ENCODE measurements at regions not wholly inside any gene's neighbourhood (a gene's known extent, or its start where the extent isn't known, plus 50 kb on each side); places are given as distances from the start of the nearest gene placed in this dataset.

GRCh38 chr13:84705982-84706710, 823.9 kb upstream of the SLITRK1 start:
- no peak for ATAC-seq (ENCODE audit: low read depth)
- no peaks in the 10 kb centered on the region for H3K27me3 ChIP-seq (ENCODE audit: control insufficient read depth, insufficient read depth, low read length)
- no peak overlapping the region for H2AK9ac ChIP-seq (replicated peaks; ENCODE audit: low read depth, low read length, poor library complexity)
- H2BK120ac ChIP-seq (ENCODE audit: low read depth, low read length), result no peak overlapping the region
- no peak overlapping the region for H3K27ac ChIP-seq (ENCODE audit: insufficient read depth, low read length)
- H3K14ac ChIP-seq (replicated peaks; ENCODE audit: low read depth, low read length), result no peak overlapping the region
- intact Hi-C loops (cut with micrococcal nuclease), result no loop called here
- WGBS, 2 experiments (ENCODE audit: extremely low coverage in 2 of 2, insufficient read length in 1 of 2), result no CpG with 5 or more reads among the region's 2 CpGs
- no peak for TF ChIP-seq ELK1 (IDR thresholded peaks at IDR 0.05; ENCODE audit: borderline replicate concordance, low read depth, low read length)
- TF ChIP-seq RAD21 (IDR thresholded peaks at IDR 0.05; ENCODE audit: low read length), result no peak
- no peak for TF ChIP-seq MAFK (IDR thresholded peaks at IDR 0.05; ENCODE audit: low read depth, low read length)
- no peak for TF ChIP-seq BHLHE40 (IDR thresholded peaks at IDR 0.05; ENCODE audit: low read depth, low read length)
- TF ChIP-seq SMC3 (IDR thresholded peaks at IDR 0.05; ENCODE audit: low read depth, low read length), result no peak
- TF ChIP-seq, protein P1, sequence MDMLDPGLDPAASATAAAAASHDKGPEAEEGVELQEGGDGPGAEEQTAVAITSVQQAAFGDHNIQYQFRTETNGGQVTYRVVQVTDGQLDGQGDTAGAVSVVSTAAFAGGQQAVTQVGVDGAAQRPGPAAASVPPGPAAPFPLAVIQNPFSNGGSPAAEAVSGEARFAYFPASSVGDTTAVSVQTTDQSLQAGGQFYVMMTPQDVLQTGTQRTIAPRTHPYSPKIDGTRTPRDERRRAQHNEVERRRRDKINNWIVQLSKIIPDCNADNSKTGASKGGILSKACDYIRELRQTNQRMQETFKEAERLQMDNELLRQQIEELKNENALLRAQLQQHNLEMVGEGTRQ (IDR thresholded peaks at IDR 0.05; ENCODE audit: low read depth, low read length), result no peak
- no peak for TF ChIP-seq RCOR1 (IDR thresholded peaks at IDR 0.05; ENCODE audit: insufficient replicate concordance, low read length)
- TF ChIP-seq FOS (IDR thresholded peaks at IDR 0.05; ENCODE audit: low read depth, low read length), result no peak
- TF ChIP-seq NFE2L2 (IDR thresholded peaks at IDR 0.05; ENCODE audit: low read depth, low read length), result no peak
- TF ChIP-seq, protein P2, sequence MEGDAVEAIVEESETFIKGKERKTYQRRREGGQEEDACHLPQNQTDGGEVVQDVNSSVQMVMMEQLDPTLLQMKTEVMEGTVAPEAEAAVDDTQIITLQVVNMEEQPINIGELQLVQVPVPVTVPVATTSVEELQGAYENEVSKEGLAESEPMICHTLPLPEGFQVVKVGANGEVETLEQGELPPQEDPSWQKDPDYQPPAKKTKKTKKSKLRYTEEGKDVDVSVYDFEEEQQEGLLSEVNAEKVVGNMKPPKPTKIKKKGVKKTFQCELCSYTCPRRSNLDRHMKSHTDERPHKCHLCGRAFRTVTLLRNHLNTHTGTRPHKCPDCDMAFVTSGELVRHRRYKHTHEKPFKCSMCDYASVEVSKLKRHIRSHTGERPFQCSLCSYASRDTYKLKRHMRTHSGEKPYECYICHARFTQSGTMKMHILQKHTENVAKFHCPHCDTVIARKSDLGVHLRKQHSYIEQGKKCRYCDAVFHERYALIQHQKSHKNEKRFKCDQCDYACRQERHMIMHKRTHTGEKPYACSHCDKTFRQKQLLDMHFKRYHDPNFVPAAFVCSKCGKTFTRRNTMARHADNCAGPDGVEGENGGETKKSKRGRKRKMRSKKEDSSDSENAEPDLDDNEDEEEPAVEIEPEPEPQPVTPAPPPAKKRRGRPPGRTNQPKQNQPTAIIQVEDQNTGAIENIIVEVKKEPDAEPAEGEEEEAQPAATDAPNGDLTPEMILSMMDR (conservative IDR thresholded peaks at IDR 0.05; ENCODE audit: low read depth, low read length), result no peak
- POLR2A ChIA-PET (ENCODE audit: unreplicated experiment), result no interaction called here
- H3K9me3 ChIP-seq (ENCODE audit: control insufficient read depth, insufficient read depth, low read length), result no peaks in the 10 kb centered on the region
- no peak overlapping the region for H2BK15ac ChIP-seq (ENCODE audit: low read depth, low read length)
- DNase-seq, result no peak
- no peaks in the 10 kb centered on the region for H4K20me1 ChIP-seq (ENCODE audit: insufficient read depth, low read length)
- no peak overlapping the region for H3K4me3 ChIP-seq (ENCODE audit: insufficient read depth, low read depth, low read length)
- H3K23ac ChIP-seq (ENCODE audit: low read depth, low read length), result no peak overlapping the region
- no peak overlapping the region for H3K18ac ChIP-seq (ENCODE audit: low read depth, low read length)
- no peak overlapping the region for H4K5ac ChIP-seq (ENCODE audit: low read depth, low read length)
- dilution Hi-C loops (cut with HindIII; ENCODE audit: low sequenced_read_pairs, unreplicated experiment), result no loop called here
- no peak overlapping the region for H4K91ac ChIP-seq (ENCODE audit: insufficient read depth, low read depth, low read length)
- CTCF ChIA-PET, result no interaction called here
- no peaks in the 10 kb centered on the region for H3K36me3 ChIP-seq (ENCODE audit: control insufficient read depth, insufficient read depth, low read length)
- BruUV-seq (replicated peaks), result no TSS peak
- no peak overlapping the region for H3K56ac ChIP-seq (ENCODE audit: extremely low read depth, insufficient read depth, low read length)
- H3K9me1 ChIP-seq (ENCODE audit: insufficient read depth, low read length), result no peaks in the 10 kb centered on the region
- no peak overlapping the region for H2BK20ac ChIP-seq (ENCODE audit: low read depth, low read length)
- H3K4ac ChIP-seq (ENCODE audit: low read depth, low read length), result no peak overlapping the region
- no peaks in the 10 kb centered on the region for H3K79me1 ChIP-seq (ENCODE audit: low read depth in 1 of 2, low read length in 2 of 2)
- H4K8ac ChIP-seq (ENCODE audit: low read depth in 2 of 2, low read length in 2 of 2), result no peak overlapping the region
- H2AK5ac ChIP-seq (ENCODE audit: low read depth, low read length), result no peak overlapping the region
- no peak overlapping the region for H3K4me2 ChIP-seq (ENCODE audit: low read depth, low read length)
- H2AFZ ChIP-seq (replicated peaks; ENCODE audit: low read length, poor library complexity), result no peak overlapping the region
- H3K9ac ChIP-seq (ENCODE audit: low read depth, low read length), result no peak overlapping the region
- H3K4me1 ChIP-seq (ENCODE audit: control insufficient read depth, insufficient read depth, low read length), result no peaks in the 10 kb centered on the region
- in situ Hi-C loops (cut with MboI; ENCODE audit: low sequenced_read_pairs), result no loop called here
- H2BK5ac ChIP-seq (ENCODE audit: low read depth, low read length, poor library complexity, severe bottlenecking), result no peak overlapping the region

Data from IMR-90 (cell line).